Heart right ventricle (tissue), 16 donors: ENCODE measurements at regions not wholly inside any gene's neighbourhood (a gene's known extent, or its start where the extent isn't known, plus 50 kb on each side); places are given as distances from the start of the nearest gene placed in this dataset.

Source experiments
- ATAC-seq, 8 donors: fragments of 200-7000 bp; cut with Tn5 transposase; one replicate each; pipeline ENCODE4 v1.9.1; 2020; ENCODE audit warnings: mild to moderate bottlenecking in 8 of 8, moderate library complexity in 8 of 8, moderate number of reproducible peaks in 1 of 8
- DNase-seq, 2 donors: peaks; one replicate each; pipeline ENCODE4 v3.0.0-alpha.2; 2020
- H3K27ac ChIP-seq, 10 donors: fragments of 200-600 bp; sonication (generic) in 2 of 10; one replicate each; pipeline versions ENCODE4 v1.5.0 to v1.8.0; 2020 to 2022; ENCODE audit warnings: mild to moderate bottlenecking in 3 of 10
- H3K27me3 ChIP-seq, 7 donors: fragments of 200-600 bp; one replicate each; pipeline ENCODE4 v1.8.0; 2021 to 2022; ENCODE audit warnings: mild to moderate bottlenecking in 2 of 7
- H3K36me3 ChIP-seq, 9 donors: fragments of 200-600 bp; sonication (generic) in 1 of 9; one replicate each; pipeline versions ENCODE4 v1.5.0 to v1.8.0; 2020 to 2022; ENCODE audit warnings: mild to moderate bottlenecking in 2 of 9
- H3K4me1 ChIP-seq, 9 donors: fragments of 200-600 bp; sonication (generic) in 1 of 9; one replicate each; pipeline versions ENCODE4 v1.5.0 to v1.8.0; 2020 to 2022; ENCODE audit warnings: mild to moderate bottlenecking in 4 of 9
- H3K4me3 ChIP-seq, 10 donors: fragments of 200-600 bp; sonication (generic) in 2 of 10; one replicate each; pipeline versions ENCODE4 v1.5.0 to v1.8.0; 2020 to 2022; ENCODE audit warnings: mild to moderate bottlenecking in 7 of 10, moderate library complexity in 2 of 10
- H3K9me3 ChIP-seq, 11 donors: fragments of 200-600 bp in 10 of 11; sonication (generic) in 2 of 11; one replicate each; pipeline versions ENCODE4 v1.5.0 to v1.8.0; 2013 to 2022; ENCODE audit warnings: mild to moderate bottlenecking in 2 of 11, control low read depth in 1 of 11, moderate library complexity in 1 of 11
- CTCF ChIP-seq, 9 donors: fragments of 200-600 bp; sonication (generic) in 2 of 9; IDR thresholded peaks; one replicate each; pipeline versions ENCODE4 v1.5.0 to v1.8.0; 2021 to 2022; ENCODE audit warnings: antibody characterized with exemption in 9 of 9, mild to moderate bottlenecking in 5 of 9, moderate library complexity in 1 of 9
- WGBS, 2 donors: extraction: QIAGEN DNeasy Blood & Tissue Kit; methylation state at CpG; one replicate each; pipeline ENCODE4 v1.1.7; 2013; ENCODE audit warnings: inconsistent platforms in 1 of 2; 5-methylcytosine and 5-hydroxymethylcytosine counted together
- intact Hi-C, 10 donors: fragments of 100-400 bp; cut with DNase I; formaldehyde crosslinking; loops; one replicate each; pipeline versions ENCODE4 v1.11.1 to v1.14.2; 2022
- donor health status: Arrhythmogenic right ventricular cardiomyopathy.
- donor health status: ischemic (EF 13 %, LVEDD 7.1; RV severe dilation, severe dysfunction).
- donor health status: healthy with polysubstance abuse.
- donor health status: DM: no; HTN: yes; CAD: no.
- donor health status: DM: no; HTN: no; CAD: no.
- donor health status: ischemic (EF 25% LVEDD 6.9; RV normal size, moderate dysfunction).
- donor health status: ischemic (EF 25% LVEDD 5.7; RV mildly dilated, moderate dysfunction).
- donor health status: healthy.
- donor health status: DM: yes; HTN: yes; CAD: no.
- donor health status: Ischemic cardiomyopathy.
- donor health status: ischemic (EF 35%, LVEDD 5.7; RV mildly dilated, moderate dysfunction).
- donor health status: nonischemic (EF 11% LVEDD 7.7; RV severe dilation, severe dysfunction).
- donor health status: DM: yes; HTN: yes; CAD: no.
- donor health status: PGD.
- donor health status: ischemic (EF 29% LVEDD 5.4; RV normal size, mild dysfunction).
- donor health status: nonischemic (EF 23%, LVEDD 6.1; RV moderate dilation, normal function).

- Histone ChIP-seq H3K27ac (no peak overlapping the region), H3K4me1 (peaks cover 0 to 17% (median 6%) of the 10 kb centered on the region in 9 donors), H3K9me3 (no peaks in the 10 kb centered on the region), H3K36me3 (no peaks in the 10 kb centered on the region), H3K4me3 (no peak overlapping the region), H3K27me3 (no peaks in the 10 kb centered on the region)
- ATAC-seq (no peak), DNase-seq (no peak)
- intact Hi-C loops = no loop called here
- 92 to 95% methylated on average over 6 of the region's 6 CpGs for WGBS, 2 donors
- TF ChIP-seq CTCF (IDR thresholded peaks at IDR 0.05) = no peak
Measured at GRCh38 chr2:21254170-21254965, 130.6 kb downstream of the TDRD15 start.

DNA sequence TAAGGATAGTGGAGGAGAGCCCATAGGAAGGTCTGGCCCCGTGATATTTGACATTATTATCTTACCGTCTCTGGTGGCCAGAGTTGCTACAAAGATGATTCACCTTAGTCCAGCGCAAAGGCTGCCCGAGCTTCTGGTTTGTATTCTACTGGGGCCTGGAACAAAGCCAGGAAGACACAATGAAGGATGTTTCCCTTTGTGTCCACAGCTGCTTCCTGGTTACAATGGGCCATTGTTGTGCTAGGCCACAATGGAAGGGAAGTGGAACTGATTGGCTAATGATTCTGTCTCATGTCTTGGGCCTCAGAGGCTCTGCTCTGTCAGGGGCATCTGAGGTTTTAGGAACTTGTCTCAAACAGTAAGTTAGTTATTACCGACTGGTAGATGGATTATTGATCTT lies 132.2 kb downstream of the TDRD15 start:
- ATAC-seq = peak; percentile 57 to 90 (median 84)
- H3K27ac ChIP-seq = peak overlapping the region in 3 of 10 donors; percentile 17 to 65 (median 47)
- no peaks in the 10 kb centered on the region for H3K36me3 ChIP-seq
- peaks cover 0 to 17% (median 6%) of the 10 kb centered on the region in 9 donors for H3K4me1 ChIP-seq
- no peaks in the 10 kb centered on the region for H3K27me3 ChIP-seq
- peak in 1 of 2 donors; percentile 75 for DNase-seq
- WGBS, 2 donors = 45 to 53% methylated on average over 5 of the region's 5 CpGs
- TF ChIP-seq CTCF (IDR thresholded peaks at IDR 0.05) = no peak
- H3K9me3 ChIP-seq = no peaks in the 10 kb centered on the region
- no peak overlapping the region for H3K4me3 ChIP-seq
- intact Hi-C loops = no loop called here

- TF ChIP-seq CTCF (IDR thresholded peaks at IDR 0.05) = no peak
- 68 to 80% methylated on average over 2 of the region's 2 CpGs for whole genome bisulfite sequencing, 2 donors
- Histone ChIP-seq H3K27me3 (no peaks in the 10 kb centered on the region), H3K36me3 (no peaks in the 10 kb centered on the region), H3K4me1 (peaks cover 0 to 24% (median 6%) of the 10 kb centered on the region in 9 donors), H3K4me3 (no peak overlapping the region), H3K27ac (no peak overlapping the region), H3K9me3 (no peaks in the 10 kb centered on the region)
- no peak for DNase-seq
- intact Hi-C loops = no loop called here
- no peak for ATAC-seq
Measured at GRCh38 chr2:21257621-21258020, 133.9 kb downstream of the TDRD15 start.

GRCh38 chr2:21258082-21258481 lies 134.3 kb downstream of the TDRD15 start:
- 66 to 78% methylated on average over 4 of the region's 4 CpGs for WGBS, 2 donors

More at GRCh38 chr2:21258082-21258481, 134.3 kb downstream of the TDRD15 start:
- TF ChIP-seq CTCF (IDR thresholded peaks at IDR 0.05) = no peak
- no peak for ATAC-seq
- no peaks in the 10 kb centered on the region for H3K27me3 ChIP-seq
- intact Hi-C loops = no loop called here
- H3K4me1 ChIP-seq = peaks cover 0 to 24% (median 6%) of the 10 kb centered on the region in 9 donors
- no peak for DNase-seq
- H3K27ac ChIP-seq = no peak overlapping the region
- no peaks in the 10 kb centered on the region for H3K9me3 ChIP-seq
- H3K36me3 ChIP-seq = no peaks in the 10 kb centered on the region
- no peak overlapping the region for H3K4me3 ChIP-seq
